ENCODE measurements at regions not wholly inside any gene's neighbourhood (a gene's known extent, or its start where the extent isn't known, plus 50 kb on each side); places are given as distances from the start of the nearest gene placed in this dataset.

DNA sequence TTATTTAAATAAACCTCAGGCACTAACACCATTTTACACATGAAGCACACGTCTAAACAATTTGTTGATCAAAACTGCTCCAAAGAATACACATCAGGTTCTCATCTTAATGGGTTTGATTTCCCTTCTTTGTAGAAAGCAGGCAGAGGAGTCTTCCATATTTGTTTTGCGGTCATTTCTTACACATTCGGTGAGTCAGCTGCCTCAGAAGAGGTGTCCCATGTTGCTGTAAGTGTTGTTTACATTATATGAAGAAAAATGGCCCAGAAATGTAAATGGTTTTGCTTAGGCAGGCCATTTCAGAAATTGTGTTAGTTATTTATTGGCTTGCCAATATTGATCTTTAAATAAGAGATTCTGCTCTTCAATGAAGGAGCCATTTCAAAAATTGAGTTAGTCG lies 325.8 kb downstream of the TENT4A start:
- no peaks in the 10 kb centered on the region for H3K27me3 ChIP-seq (replicated peaks; ENCODE audit: control insufficient read depth, insufficient read depth, low read length, poor library complexity, severe bottlenecking)
- no peaks in the 10 kb centered on the region for H3K4me1 ChIP-seq (ENCODE audit: control insufficient read depth, insufficient read depth, low read length, poor library complexity, severe bottlenecking)
- no peaks in the 10 kb centered on the region for H3K36me3 ChIP-seq (ENCODE audit: control insufficient read depth, insufficient read depth, low read length)
- H3K9me3 ChIP-seq (ENCODE audit: control insufficient read depth, low read length) = no peaks in the 10 kb centered on the region
- H3K4me3 ChIP-seq (ENCODE audit: insufficient read depth, low read depth, low read length, poor library complexity, severe bottlenecking) = no peak overlapping the region
- H3K27ac ChIP-seq (ENCODE audit: insufficient read depth, low read length, poor library complexity, severe bottlenecking) = no peak overlapping the region
- DNase-seq = no peak

DNA sequence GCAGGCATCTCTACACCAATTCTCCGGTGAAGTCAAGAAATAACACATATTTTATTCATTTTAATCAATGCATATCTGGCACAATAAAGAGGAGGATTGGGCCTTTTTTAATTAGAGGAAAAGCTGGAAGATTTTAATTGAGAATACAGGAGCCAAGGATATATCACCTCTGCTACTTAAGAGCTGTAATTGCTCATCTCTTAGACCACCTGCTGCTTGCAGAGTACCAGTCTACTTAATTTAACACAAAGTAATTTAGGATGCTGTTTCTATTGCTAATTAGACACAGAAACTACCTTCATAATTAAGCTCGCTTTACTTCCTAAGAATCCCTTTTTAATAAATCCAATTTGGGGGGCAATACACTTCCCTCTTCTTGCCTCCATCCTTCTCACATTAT lies 326.9 kb downstream of the TENT4A start:
- no peaks in the 10 kb centered on the region for H3K4me1 ChIP-seq (ENCODE audit: control insufficient read depth, insufficient read depth, low read length, poor library complexity, severe bottlenecking)

DNA sequence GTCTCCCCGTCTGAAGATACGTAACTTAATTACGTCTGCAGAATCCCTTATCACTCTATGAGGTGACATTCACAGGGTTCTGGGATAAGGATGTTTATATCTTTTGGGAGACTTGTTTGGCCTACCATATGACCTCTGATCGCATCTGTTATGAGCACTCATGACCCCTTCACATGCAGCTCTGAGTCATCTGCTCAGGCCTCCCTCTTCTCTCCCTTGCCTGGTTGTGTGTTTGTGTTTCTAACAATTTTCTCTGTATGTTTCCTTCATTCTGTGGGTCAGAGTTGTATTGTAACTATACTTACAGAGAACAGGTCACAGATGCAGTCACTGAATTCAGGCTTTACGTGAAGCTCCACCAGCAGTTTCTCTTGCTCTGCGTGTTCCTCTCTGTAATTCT lies 330.6 kb downstream of the TENT4A start:
- Histone ChIP-seq H3K9me3 (ENCODE audit: control insufficient read depth, low read length) (no peaks in the 10 kb centered on the region), H3K27me3 (replicated peaks; ENCODE audit: control insufficient read depth, insufficient read depth, low read length, poor library complexity, severe bottlenecking) (no peaks in the 10 kb centered on the region), H3K36me3 (ENCODE audit: control insufficient read depth, insufficient read depth, low read length) (no peaks in the 10 kb centered on the region), H3K4me3 (ENCODE audit: insufficient read depth, low read depth, low read length, poor library complexity, severe bottlenecking) (no peak overlapping the region), H3K27ac (ENCODE audit: insufficient read depth, low read length, poor library complexity, severe bottlenecking) (no peak overlapping the region), H3K4me1 (ENCODE audit: control insufficient read depth, insufficient read depth, low read length, poor library complexity, severe bottlenecking) (no peaks in the 10 kb centered on the region)
- DNase-seq = no peak

More for the DNA sequence above, 326.9 kb downstream of the TENT4A start:
- Histone ChIP-seq H3K4me3 (ENCODE audit: insufficient read depth, low read depth, low read length, poor library complexity, severe bottlenecking) (no peak overlapping the region), H3K27ac (ENCODE audit: insufficient read depth, low read length, poor library complexity, severe bottlenecking) (no peak overlapping the region), H3K36me3 (ENCODE audit: control insufficient read depth, insufficient read depth, low read length) (no peaks in the 10 kb centered on the region), H3K27me3 (replicated peaks; ENCODE audit: control insufficient read depth, insufficient read depth, low read length, poor library complexity, severe bottlenecking) (no peaks in the 10 kb centered on the region), H3K9me3 (ENCODE audit: control insufficient read depth, low read length) (no peaks in the 10 kb centered on the region)
- DNase-seq = no peak

DNA sequence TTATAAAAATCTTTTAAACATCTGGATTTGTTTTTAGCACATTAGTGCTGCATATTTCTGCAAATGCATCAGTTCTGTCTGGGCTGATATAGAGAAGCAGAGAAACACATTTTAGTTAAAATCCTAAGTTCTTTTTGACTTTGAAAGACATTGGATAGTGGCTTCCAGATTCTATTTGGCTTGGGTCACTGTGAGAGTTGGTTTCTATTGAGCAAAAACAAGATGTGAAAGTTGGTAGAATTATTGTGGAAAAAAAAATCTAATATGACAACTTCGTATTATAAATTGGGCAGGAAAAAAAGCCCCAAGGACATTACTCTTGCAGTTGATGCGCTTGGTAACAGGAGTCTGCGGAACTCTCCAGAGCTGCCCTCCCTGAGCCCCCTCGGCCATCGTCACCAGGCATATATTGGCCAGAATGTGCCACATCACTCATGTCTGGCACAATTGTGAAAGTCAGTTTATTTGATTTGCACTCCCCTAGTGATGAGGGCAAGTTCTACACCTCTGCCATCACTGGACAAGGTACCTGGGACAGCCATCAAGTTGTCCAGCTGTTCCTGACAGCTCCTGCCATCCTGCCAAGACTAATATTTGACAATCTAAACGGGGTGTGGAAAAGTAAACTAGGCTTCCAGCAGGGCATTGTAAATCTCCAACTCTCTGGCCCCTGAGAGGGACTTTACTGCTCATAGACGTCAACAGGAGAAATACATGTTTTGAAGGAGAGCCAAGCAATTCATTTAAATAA lies 334.5 kb downstream of the TENT4A start:
- H3K9me3 ChIP-seq (ENCODE audit: control insufficient read depth, low read length) = no peaks in the 10 kb centered on the region
- no peak for DNase-seq
- no peaks in the 10 kb centered on the region for H3K36me3 ChIP-seq (ENCODE audit: control insufficient read depth, insufficient read depth, low read length)
- no peak overlapping the region for H3K4me3 ChIP-seq (ENCODE audit: insufficient read depth, low read depth, low read length, poor library complexity, severe bottlenecking)
- no peaks in the 10 kb centered on the region for H3K4me1 ChIP-seq (ENCODE audit: control insufficient read depth, insufficient read depth, low read length, poor library complexity, severe bottlenecking)
- H3K27me3 ChIP-seq (replicated peaks; ENCODE audit: control insufficient read depth, insufficient read depth, low read length, poor library complexity, severe bottlenecking) = no peaks in the 10 kb centered on the region
- H3K27ac ChIP-seq (ENCODE audit: insufficient read depth, low read length, poor library complexity, severe bottlenecking) = no peak overlapping the region

DNA sequence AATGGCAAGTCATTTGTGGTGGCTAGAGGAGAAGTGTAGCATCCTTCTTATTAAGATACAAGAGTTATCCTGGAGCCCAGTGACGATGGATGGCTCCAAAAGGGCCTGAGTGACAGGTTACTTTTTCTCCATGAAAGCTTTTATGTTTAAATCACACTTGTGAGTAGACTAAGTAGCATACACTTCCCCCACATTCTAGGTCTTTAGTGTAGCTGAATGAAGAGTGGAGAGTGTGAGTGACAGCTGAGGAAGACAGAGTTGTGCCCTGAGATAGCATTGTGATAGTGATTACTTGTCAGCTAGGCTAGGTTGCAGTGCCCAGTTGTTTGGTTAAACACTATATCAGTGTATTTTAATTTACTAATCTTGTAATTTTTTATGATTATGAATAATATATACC lies 337.8 kb downstream of the TENT4A start:
- Histone ChIP-seq H3K27me3 (replicated peaks; ENCODE audit: control insufficient read depth, insufficient read depth, low read length, poor library complexity, severe bottlenecking) (no peaks in the 10 kb centered on the region), H3K4me3 (ENCODE audit: insufficient read depth, low read depth, low read length, poor library complexity, severe bottlenecking) (no peak overlapping the region), H3K9me3 (ENCODE audit: control insufficient read depth, low read length) (no peaks in the 10 kb centered on the region), H3K36me3 (ENCODE audit: control insufficient read depth, insufficient read depth, low read length) (no peaks in the 10 kb centered on the region), H3K27ac (ENCODE audit: insufficient read depth, low read length, poor library complexity, severe bottlenecking) (no peak overlapping the region), H3K4me1 (ENCODE audit: control insufficient read depth, insufficient read depth, low read length, poor library complexity, severe bottlenecking) (no peaks in the 10 kb centered on the region)
- DNase-seq = no peak

DNA sequence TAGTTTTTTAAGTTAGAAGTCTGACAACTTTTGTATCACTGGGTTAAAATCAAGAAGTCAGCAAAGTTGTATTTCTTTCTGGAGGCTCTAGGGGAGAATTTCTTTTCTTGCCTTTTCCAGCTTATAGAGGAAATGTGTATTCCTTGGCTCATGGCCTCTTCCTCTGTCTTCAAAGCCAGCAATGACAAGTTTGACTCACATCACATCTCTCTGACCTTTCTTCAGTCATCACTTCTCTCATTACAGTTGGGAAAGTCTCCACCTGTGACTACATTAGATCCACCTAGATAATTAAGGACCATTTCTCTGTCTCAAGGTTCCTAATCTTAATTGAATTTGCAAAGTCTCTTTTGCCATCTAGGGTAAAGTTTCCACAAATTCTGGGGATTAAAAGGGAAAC lies 339.9 kb downstream of the TENT4A start:
- H3K9me3 ChIP-seq (ENCODE audit: control insufficient read depth, low read length) = no peaks in the 10 kb centered on the region
- no peaks in the 10 kb centered on the region for H3K27me3 ChIP-seq (replicated peaks; ENCODE audit: control insufficient read depth, insufficient read depth, low read length, poor library complexity, severe bottlenecking)
- H3K4me3 ChIP-seq (ENCODE audit: insufficient read depth, low read depth, low read length, poor library complexity, severe bottlenecking) = no peak overlapping the region
- DNase-seq = no peak
- no peaks in the 10 kb centered on the region for H3K36me3 ChIP-seq (ENCODE audit: control insufficient read depth, insufficient read depth, low read length)
- H3K27ac ChIP-seq (ENCODE audit: insufficient read depth, low read length, poor library complexity, severe bottlenecking) = no peak overlapping the region
- H3K4me1 ChIP-seq (ENCODE audit: control insufficient read depth, insufficient read depth, low read length, poor library complexity, severe bottlenecking) = no peaks in the 10 kb centered on the region

DNA sequence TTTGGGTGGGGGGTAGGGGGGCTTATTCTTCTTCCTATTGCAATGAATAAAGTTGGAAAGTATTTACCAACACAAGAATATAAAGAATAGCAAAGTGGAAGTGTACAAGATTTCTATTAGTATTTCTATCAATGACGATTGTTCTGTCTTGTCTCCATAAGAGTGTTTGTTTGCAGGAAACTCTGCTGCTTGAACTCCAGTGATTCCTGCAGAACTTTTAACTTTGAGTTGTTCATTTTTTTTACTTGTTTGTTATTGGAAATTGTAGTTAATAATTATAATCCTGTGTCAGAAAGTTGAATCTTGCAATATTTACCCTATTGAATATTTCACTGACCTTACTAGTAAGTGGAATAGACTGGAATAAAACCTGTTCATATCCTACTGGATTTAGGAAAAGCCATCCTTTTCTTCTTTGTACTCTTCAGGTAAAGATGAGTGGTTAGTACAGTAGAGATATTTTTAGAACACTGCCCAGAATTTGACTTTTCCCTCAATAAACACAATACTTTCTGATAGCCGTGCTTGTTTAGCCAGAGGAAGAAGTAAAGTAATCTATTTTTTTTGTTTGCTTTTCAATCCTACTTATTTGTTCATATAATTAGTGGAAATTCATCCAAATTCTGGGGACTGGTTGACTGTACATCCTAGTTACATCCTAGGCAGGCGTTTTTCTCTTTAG lies 340.4 kb downstream of the TENT4A start:
- no peaks in the 10 kb centered on the region for H3K9me3 ChIP-seq (ENCODE audit: control insufficient read depth, low read length)
- no peaks in the 10 kb centered on the region for H3K36me3 ChIP-seq (ENCODE audit: control insufficient read depth, insufficient read depth, low read length)
- H3K4me3 ChIP-seq (ENCODE audit: insufficient read depth, low read depth, low read length, poor library complexity, severe bottlenecking) = no peak overlapping the region
- H3K27ac ChIP-seq (ENCODE audit: insufficient read depth, low read length, poor library complexity, severe bottlenecking) = no peak overlapping the region
- H3K4me1 ChIP-seq (ENCODE audit: control insufficient read depth, insufficient read depth, low read length, poor library complexity, severe bottlenecking) = no peaks in the 10 kb centered on the region
- no peak for DNase-seq
- H3K27me3 ChIP-seq (replicated peaks; ENCODE audit: control insufficient read depth, insufficient read depth, low read length, poor library complexity, severe bottlenecking) = no peaks in the 10 kb centered on the region

DNA sequence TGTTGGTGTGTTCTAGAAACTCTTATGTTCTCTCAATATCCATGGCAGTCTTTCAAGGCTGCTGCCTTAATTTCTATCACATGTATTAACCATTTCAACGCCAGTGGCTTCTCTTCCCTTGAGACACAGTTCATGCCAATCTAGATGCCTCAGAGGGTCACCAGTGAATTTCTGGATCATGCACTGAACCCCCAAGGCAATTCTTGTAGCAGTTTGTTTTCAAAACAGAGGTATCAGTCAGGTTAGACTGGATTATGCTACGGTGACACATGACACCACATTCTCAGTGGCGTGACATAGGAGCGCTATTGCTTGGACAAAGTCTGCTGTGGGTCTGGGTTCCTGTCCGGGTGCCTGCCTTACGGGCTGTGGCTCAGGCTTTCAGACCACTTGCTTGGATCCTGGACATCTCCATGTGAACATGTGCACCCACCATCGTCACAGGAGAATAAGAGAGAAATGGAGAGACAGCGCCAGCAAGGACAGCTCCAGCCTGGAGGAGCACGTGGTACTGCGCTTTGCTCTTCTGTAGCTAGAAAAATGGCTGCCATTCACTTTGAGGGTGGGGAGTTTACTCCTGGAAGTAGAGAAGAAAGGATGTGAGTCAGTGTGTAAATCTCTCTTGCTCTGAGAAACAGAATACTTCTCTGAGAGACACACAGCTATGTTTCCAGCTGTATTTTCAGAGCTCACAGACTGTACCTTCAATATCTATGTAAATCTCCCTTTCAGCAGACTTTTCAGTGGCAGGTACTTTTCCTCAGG lies 329.3 kb upstream of the ADCY2 start:
- H3K27ac ChIP-seq (ENCODE audit: insufficient read depth, low read length, poor library complexity, severe bottlenecking) = no peak overlapping the region
- no peaks in the 10 kb centered on the region for H3K4me1 ChIP-seq (ENCODE audit: control insufficient read depth, insufficient read depth, low read length, poor library complexity, severe bottlenecking)
- H3K27me3 ChIP-seq (replicated peaks; ENCODE audit: control insufficient read depth, insufficient read depth, low read length, poor library complexity, severe bottlenecking) = no peaks in the 10 kb centered on the region
- no peaks in the 10 kb centered on the region for H3K36me3 ChIP-seq (ENCODE audit: control insufficient read depth, insufficient read depth, low read length)
- H3K4me3 ChIP-seq (ENCODE audit: insufficient read depth, low read depth, low read length, poor library complexity, severe bottlenecking) = no peak overlapping the region
- DNase-seq = no peak
- H3K9me3 ChIP-seq (ENCODE audit: control insufficient read depth, low read length) = no peaks in the 10 kb centered on the region

DNA sequence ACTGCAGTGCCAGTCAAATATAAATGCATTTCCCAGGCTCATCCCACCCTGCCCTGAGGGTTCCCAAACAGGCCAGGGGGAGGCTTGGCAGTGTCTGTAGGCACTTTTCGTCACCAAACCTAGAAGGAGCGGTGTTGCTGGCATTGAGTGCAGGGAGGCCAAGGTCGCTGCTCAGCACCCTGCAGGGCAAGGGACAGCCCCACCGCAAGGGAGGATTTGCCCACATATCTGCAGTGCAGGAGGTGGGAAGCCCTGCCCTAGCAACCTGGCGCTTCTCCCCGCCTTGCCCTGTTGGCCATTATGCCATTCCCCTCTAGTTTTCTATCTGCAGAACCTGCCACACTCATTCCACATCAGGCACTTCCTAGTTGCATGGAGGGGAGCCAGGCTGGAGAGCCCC lies 327.8 kb upstream of the ADCY2 start:
- DNase-seq = no peak
- H3K27me3 ChIP-seq (replicated peaks; ENCODE audit: control insufficient read depth, insufficient read depth, low read length, poor library complexity, severe bottlenecking) = no peaks in the 10 kb centered on the region
- no peaks in the 10 kb centered on the region for H3K36me3 ChIP-seq (ENCODE audit: control insufficient read depth, insufficient read depth, low read length)
- no peaks in the 10 kb centered on the region for H3K9me3 ChIP-seq (ENCODE audit: control insufficient read depth, low read length)
- H3K4me3 ChIP-seq (ENCODE audit: insufficient read depth, low read depth, low read length, poor library complexity, severe bottlenecking) = no peak overlapping the region
- H3K4me1 ChIP-seq (ENCODE audit: control insufficient read depth, insufficient read depth, low read length, poor library complexity, severe bottlenecking) = no peaks in the 10 kb centered on the region
- no peak overlapping the region for H3K27ac ChIP-seq (ENCODE audit: insufficient read depth, low read length, poor library complexity, severe bottlenecking)

DNA sequence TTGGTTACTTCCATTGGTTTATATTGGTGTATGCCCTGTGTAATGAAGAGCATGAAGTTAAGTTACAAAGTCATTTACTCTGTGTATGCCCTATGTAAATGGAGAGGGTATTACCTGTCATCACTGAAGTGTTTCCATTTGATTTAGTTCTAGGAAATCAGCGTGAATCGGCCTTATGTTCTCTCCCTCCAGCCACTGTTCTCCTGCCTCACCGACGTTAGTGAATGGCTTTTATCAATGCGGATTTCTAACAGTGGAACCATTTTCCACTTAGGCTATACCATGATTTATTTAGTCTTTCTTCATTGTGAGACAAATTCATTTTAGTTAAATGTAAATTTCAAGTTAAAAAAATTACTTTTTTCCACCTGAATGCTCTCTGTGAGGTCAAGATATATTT lies 327.0 kb upstream of the ADCY2 start:
- Histone ChIP-seq H3K27me3 (replicated peaks; ENCODE audit: control insufficient read depth, insufficient read depth, low read length, poor library complexity, severe bottlenecking) (no peaks in the 10 kb centered on the region), H3K4me1 (ENCODE audit: control insufficient read depth, insufficient read depth, low read length, poor library complexity, severe bottlenecking) (no peaks in the 10 kb centered on the region), H3K27ac (ENCODE audit: insufficient read depth, low read length, poor library complexity, severe bottlenecking) (no peak overlapping the region), H3K4me3 (ENCODE audit: insufficient read depth, low read depth, low read length, poor library complexity, severe bottlenecking) (no peak overlapping the region), H3K9me3 (ENCODE audit: control insufficient read depth, low read length) (no peaks in the 10 kb centered on the region), H3K36me3 (ENCODE audit: control insufficient read depth, insufficient read depth, low read length) (no peaks in the 10 kb centered on the region)
- no peak for DNase-seq
